C4-2B (cell line): ENCODE measurements at regions not wholly inside any gene's neighbourhood (a gene's known extent, or its start where the extent isn't known, plus 50 kb on each side); places are given as distances from the start of the nearest gene placed in this dataset.

Experiments
- H3K27ac ChIP-seq: fragments of 450-650 bp; 2 replicates; pipeline ENCODE4 v1.5.1; 2017
- CTCF ChIP-seq: fragments of 450-650 bp; conservative IDR thresholded peaks from 2 replicates; pipeline ENCODE4 v1.5.1; 2017; ENCODE audit warnings: mild to moderate bottlenecking
- ZFX ChIP-seq: fragments of 450-650 bp; IDR thresholded peaks from 2 replicates; pipeline ENCODE4 v1.6.1; 2017

- TF ChIP-seq ZFX = no peak
- TF ChIP-seq CTCF = no peak
- H3K27ac ChIP-seq = no peak overlapping the region
Observed at GRCh38 chr5:61754792-61755191, 422.7 kb downstream of the ZSWIM6 start.

GRCh38 chr5:61755726-61756222, 423.7 kb downstream of the ZSWIM6 start:
- no peak overlapping the region for H3K27ac ChIP-seq
- no peak for TF ChIP-seq CTCF
- no peak for TF ChIP-seq ZFX

GRCh38 chr5:61758711-61759110, 426.7 kb downstream of the ZSWIM6 start:
- TF ChIP-seq CTCF (no peak), ZFX (no peak)
- H3K27ac ChIP-seq = no peak overlapping the region

- TF ChIP-seq CTCF (no peak), ZFX (no peak)
- H3K27ac ChIP-seq = no peak overlapping the region
Observed at GRCh38 chr5:61765471-61765870, 433.4 kb downstream of the ZSWIM6 start.

GRCh38 chr5:61766141-61766540, 434.1 kb downstream of the ZSWIM6 start:
- TF ChIP-seq CTCF (no peak), ZFX (no peak)
- H3K27ac ChIP-seq = no peak overlapping the region

GRCh38 chr5:61767231-61768080, 435.4 kb downstream of the ZSWIM6 start:
- no peak for TF ChIP-seq CTCF
- H3K27ac ChIP-seq = no peak overlapping the region

- H3K27ac ChIP-seq = no peak overlapping the region
- TF ChIP-seq ZFX = no peak
- TF ChIP-seq CTCF = peak; percentile 78
Observed at GRCh38 chr5:61768692-61769281, 436.7 kb downstream of the ZSWIM6 start.
